Fibroblast of villous mesenchyme (primary cell): ENCODE measurements at regions not wholly inside any gene's neighbourhood (a gene's known extent, or its start where the extent isn't known, plus 50 kb on each side); places are given as distances from the start of the nearest gene placed in this dataset.

Experiments
- DNase-seq: peaks from one replicate; pipeline ENCODE4 v3.0.0-alpha.2; 2010; ENCODE audit warnings: low read depth
- H3K4me3 ChIP-seq: 2 replicates; pipeline ENCODE4 v1.5.1; 2011; ENCODE audit warnings: low read depth, mild to moderate bottlenecking, low read length
- TF ChIP-seq, protein P1 (sequence below): IDR thresholded peaks from 2 replicates; pipeline ENCODE4 v1.5.1; 2012; ENCODE audit warnings: low read depth, mild to moderate bottlenecking, low read length; ENCODE audit not compliant: insufficient read depth

DNA sequence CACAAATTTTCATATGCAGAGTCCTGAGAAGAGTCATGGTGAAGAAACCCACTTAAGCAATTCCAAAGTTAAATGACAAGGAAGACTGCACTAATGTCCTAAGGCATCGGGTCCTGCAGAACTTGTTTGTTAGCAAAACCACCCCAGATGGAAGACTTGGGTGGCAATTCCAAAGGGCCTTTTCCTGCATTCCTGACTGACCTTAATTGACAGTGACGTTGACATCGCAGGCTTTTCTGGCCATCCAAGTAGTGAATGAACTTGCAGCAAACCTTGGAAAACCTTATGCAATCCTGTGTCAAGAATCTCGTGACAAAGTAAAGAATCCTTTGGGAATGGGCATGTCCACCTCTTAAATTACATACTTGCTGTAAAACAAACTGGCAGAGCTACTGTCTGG lies 112.5 kb upstream of the SH3BP4 start:
- no peak for DNase-seq
- no peak overlapping the region for H3K4me3 ChIP-seq
- TF ChIP-seq, protein P1, sequence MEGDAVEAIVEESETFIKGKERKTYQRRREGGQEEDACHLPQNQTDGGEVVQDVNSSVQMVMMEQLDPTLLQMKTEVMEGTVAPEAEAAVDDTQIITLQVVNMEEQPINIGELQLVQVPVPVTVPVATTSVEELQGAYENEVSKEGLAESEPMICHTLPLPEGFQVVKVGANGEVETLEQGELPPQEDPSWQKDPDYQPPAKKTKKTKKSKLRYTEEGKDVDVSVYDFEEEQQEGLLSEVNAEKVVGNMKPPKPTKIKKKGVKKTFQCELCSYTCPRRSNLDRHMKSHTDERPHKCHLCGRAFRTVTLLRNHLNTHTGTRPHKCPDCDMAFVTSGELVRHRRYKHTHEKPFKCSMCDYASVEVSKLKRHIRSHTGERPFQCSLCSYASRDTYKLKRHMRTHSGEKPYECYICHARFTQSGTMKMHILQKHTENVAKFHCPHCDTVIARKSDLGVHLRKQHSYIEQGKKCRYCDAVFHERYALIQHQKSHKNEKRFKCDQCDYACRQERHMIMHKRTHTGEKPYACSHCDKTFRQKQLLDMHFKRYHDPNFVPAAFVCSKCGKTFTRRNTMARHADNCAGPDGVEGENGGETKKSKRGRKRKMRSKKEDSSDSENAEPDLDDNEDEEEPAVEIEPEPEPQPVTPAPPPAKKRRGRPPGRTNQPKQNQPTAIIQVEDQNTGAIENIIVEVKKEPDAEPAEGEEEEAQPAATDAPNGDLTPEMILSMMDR = no peak

DNA sequence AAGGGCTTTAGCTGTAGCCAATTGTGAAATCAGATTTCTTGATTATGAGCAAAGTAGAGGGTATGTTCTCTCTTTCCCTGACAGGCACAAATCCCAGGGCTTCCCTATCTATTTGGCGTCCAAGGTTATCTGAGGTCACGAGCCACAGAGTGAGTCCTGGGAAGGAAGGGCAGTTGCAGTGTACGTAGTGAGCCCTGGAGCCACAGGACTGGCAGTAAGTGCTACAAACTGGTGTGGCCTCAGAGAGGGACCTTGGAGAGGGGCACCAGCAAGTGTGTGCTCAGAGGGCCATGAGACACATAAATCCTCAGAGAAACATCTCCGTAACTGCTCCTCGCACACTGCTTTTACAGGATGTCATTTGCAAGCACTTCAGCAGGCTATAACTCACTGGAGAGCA lies 115.5 kb upstream of the SH3BP4 start:
- TF ChIP-seq, protein P1 = no peak
- no peak overlapping the region for H3K4me3 ChIP-seq
- DNase-seq = peak; percentile 87

DNA sequence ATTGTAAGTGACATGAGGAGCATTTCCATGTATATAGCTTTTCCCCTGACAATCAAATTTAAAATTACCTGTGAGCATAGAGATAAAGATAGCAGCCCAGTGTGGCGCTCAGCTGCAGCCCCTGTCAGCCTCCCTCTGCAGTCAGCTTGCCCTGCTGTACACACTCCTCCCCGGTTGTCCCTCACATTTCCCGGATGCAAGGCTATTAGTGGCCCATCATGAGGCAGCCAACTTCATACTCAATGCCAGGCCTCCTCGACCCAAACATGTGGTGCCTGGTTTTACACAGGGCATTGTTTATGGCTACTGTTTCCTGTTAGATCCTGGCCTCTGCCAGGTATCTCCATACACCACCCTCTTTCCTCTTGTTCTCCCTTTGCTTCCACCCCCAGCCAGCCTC lies 116.1 kb upstream of the SH3BP4 start:
- no peak for DNase-seq
- TF ChIP-seq, protein P1 = no peak
- no peak overlapping the region for H3K4me3 ChIP-seq

DNA sequence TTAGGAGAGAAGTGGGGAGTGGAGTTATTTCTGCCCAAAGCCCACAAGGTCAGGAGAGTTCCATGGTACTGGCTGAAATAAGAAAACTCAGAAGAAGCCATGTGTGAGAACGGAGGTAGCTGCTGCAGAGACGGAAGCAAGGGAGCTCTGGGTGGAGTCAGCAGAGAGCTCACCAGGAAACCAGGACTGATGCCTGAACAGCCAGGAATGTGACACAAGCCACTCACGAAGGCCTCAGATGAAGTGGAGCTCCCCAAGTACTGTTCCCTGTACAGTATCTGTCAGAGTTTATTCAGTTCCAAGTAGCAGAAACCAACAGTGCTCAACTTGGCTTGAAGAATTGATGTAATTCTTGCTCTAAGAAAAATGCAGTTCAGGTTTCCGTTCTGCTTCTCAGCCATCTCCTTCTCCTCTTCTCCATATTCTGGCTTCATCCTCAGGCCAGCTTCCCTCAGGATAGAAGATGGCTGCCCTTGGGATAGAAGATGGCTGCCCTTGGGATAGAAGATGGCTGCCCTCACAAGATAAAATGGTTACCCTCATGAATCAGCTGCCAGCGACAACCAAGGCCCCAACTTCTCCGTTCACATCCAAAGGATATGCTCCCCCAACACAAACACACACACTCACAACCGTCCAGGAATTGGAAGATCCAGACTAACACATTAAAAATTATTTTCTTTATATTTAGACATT lies 117.4 kb upstream of the SH3BP4 start:
- no peak overlapping the region for H3K4me3 ChIP-seq

DNA sequence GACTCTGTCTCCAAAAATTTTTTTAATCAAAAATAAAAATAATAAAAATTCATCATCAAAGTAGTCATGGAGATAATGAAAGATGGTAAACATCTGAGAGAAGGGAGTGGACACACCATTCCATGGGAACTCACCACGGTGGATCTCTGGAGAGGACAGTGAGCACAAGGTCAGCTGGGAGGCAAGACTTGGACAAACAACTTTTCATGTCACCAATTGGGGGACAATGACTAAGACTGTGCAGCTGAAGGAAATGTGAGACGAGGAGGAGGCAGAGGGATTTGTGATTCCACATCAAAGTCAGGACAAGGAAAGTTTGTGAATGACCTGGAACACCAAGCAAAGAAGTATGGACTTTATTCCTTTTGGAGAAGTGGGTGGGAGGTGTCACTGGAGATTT lies 121.0 kb upstream of the SH3BP4 start:
- H3K4me3 ChIP-seq = no peak overlapping the region
- TF ChIP-seq, protein P1 = no peak
- DNase-seq = no peak

More for the DNA sequence above, 117.4 kb upstream of the SH3BP4 start:
- DNase-seq = no peak
- TF ChIP-seq, protein P1 = no peak

DNA sequence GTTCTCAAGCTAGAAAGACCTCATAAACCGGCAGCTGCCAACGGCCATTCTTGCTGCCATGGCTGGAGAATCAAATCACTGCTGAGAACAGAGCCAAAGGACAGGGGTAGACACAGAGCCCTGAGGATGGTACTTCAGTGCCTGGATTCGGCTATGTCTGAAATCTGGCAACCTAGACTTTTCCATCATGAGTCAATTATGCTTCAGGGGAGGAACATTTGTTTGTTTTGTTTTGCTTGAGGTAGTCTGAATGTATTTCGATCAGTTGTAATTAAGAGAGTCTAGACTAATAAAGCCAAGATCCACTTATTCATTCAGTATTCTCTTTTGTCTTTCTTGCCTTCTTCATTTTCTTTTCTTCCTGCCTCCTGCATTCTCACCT lies 122.8 kb upstream of the SH3BP4 start:
- DNase-seq = no peak
- TF ChIP-seq, protein P1 = no peak
- no peak overlapping the region for H3K4me3 ChIP-seq

DNA sequence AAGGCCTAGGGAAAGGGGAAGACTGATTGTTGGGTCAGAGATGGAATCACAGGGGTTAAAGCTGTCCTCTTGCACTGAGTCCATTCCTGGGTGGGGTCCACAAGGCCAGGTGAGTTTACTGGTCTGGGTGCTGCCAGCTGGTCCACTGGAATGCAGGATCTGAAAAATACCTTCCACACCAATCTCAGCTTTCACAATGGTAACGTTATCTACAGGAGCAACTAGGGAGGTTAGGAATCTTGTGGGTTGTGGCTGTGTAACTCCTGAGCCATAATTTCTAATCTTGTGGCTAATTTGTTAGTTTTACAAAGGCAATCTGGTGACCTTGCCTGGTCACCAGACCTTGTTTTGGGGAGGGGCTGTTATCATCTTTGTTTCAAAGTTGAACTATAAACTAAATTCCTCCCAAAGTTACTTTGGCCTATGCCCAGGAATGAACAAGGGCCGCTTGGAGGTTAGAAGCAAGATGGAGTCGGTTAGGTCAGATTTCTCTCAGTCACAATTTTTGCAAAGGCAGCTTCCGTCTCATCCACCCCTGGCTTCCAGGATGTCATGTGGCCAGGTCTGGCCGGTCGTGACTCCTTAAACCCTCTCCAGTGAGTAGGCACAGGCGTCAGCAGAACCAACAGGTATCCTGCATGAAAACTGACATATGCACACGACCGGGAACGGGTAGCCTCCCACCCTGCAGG lies 123.3 kb upstream of the SH3BP4 start:
- TF ChIP-seq, protein P1 = no peak
- peak; percentile 59 for DNase-seq
- H3K4me3 ChIP-seq = no peak overlapping the region
